ENCODE measurements at regions not wholly inside any gene's neighbourhood (a gene's known extent, or its start where the extent isn't known, plus 50 kb on each side); places are given as distances from the start of the nearest gene placed in this dataset.

- H3K9me3 ChIP-seq, result peaks cover 0 to 19% of the 10 kb centered on the region in 2 donors
- no peak for TF ChIP-seq CTCF (IDR thresholded peaks at IDR 0.05)
- ATAC-seq, result no peak
- no peak for DNase-seq
- H3K4me3 ChIP-seq, result no peak overlapping the region
- intact Hi-C loops (cut with DNase I), result no loop called here
- no peak overlapping the region for H3K27ac ChIP-seq
- no peaks in the 10 kb centered on the region for H3K4me1 ChIP-seq
- no peaks in the 10 kb centered on the region for H3K36me3 ChIP-seq
- no peaks in the 10 kb centered on the region for H3K27me3 ChIP-seq
These were observed 2154.9 kb downstream of the LRRC4C start for GRCh38 chr11:39304586-39304985.

GRCh38 chr11:39294648-39295047 is 2164.8 kb downstream of the LRRC4C start:
- Histone ChIP-seq H3K27ac (no peak overlapping the region), H3K9me3 (peaks cover 0 to 36% of the 10 kb centered on the region in 2 donors), H3K4me1 (no peaks in the 10 kb centered on the region), H3K36me3 (no peaks in the 10 kb centered on the region), H3K27me3 (no peaks in the 10 kb centered on the region), H3K4me3 (no peak overlapping the region)
- intact Hi-C loops (cut with DNase I), result no loop called here
- ATAC-seq (no peak), DNase-seq (no peak)
- no peak for TF ChIP-seq CTCF (IDR thresholded peaks at IDR 0.05)

GRCh38 chr11:39288011-39288410 is 2171.4 kb downstream of the LRRC4C start:
- no peak overlapping the region for H3K4me3 ChIP-seq
- intact Hi-C loops (cut with DNase I), result no loop called here
- H3K9me3 ChIP-seq, result peaks cover 0 to 15% of the 10 kb centered on the region in 2 donors
- H3K36me3 ChIP-seq, result no peaks in the 10 kb centered on the region
- no peak overlapping the region for H3K27ac ChIP-seq
- TF ChIP-seq CTCF (IDR thresholded peaks at IDR 0.05), result no peak
- no peaks in the 10 kb centered on the region for H3K27me3 ChIP-seq
- DNase-seq (no peak), ATAC-seq (no peak)
- H3K4me1 ChIP-seq, result no peaks in the 10 kb centered on the region

GRCh38 chr11:39268176-39268690 is 2191.2 kb downstream of the LRRC4C start:
- peak in 2 of 4 donors; percentile 39 to 42 for DNase-seq
- H3K27ac ChIP-seq, result no peak overlapping the region
- TF ChIP-seq CTCF (IDR thresholded peaks at IDR 0.05), result no peak
- H3K4me3 ChIP-seq, result no peak overlapping the region
- no peak for ATAC-seq
- no peaks in the 10 kb centered on the region for H3K4me1 ChIP-seq
- no peaks in the 10 kb centered on the region for H3K36me3 ChIP-seq
- peaks cover 0 to 10% of the 10 kb centered on the region in 2 donors for H3K9me3 ChIP-seq
- intact Hi-C loops (cut with DNase I), result no loop called here
- no peaks in the 10 kb centered on the region for H3K27me3 ChIP-seq

- Histone ChIP-seq H3K4me3 (no peak overlapping the region), H3K4me1 (no peaks in the 10 kb centered on the region), H3K27ac (no peak overlapping the region), H3K36me3 (no peaks in the 10 kb centered on the region), H3K9me3 (peaks cover 0 to 44% of the 10 kb centered on the region in 2 donors), H3K27me3 (no peaks in the 10 kb centered on the region)
- TF ChIP-seq CTCF (IDR thresholded peaks at IDR 0.05), result no peak
- DNase-seq, result no peak
- no peak for ATAC-seq
- intact Hi-C loops (cut with DNase I), result no loop called here
These were observed 2203.8 kb downstream of the LRRC4C start for GRCh38 chr11:39255648-39256047.
